ENCODE measurements at regions not wholly inside any gene's neighbourhood (a gene's known extent, or its start where the extent isn't known, plus 50 kb on each side); places are given as distances from the start of the nearest gene placed in this dataset.

DNA sequence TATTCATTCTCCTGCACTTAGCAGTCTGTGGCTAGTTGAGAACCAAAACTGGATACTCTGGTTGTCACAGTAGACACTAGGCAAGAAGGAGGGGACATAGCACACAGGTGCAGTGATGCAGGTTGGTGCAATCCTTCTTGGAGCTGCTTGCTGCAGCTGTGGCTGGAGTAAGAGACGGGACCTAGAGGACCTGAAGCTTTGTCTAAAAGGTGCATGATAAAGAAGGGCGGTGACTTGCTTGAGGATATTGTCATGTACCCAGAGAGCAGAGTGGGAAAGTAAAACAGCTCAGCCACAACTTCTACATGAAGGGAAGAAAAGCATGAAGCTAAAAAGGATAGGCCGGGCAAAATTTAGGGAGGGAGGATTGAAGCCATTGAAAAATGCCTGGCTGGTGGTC lies 304.1 kb upstream of the KIRREL3 start:
- H3K4me3 Mint-ChIP-seq, result no peak overlapping the region
- DNase-seq, result no peak
- intact Hi-C loops (cut with micrococcal nuclease), result no loop called here
- no peaks in the 10 kb centered on the region for H3K4me1 Mint-ChIP-seq
- no peak overlapping the region for H3K27ac Mint-ChIP-seq
- H3K27me3 Mint-ChIP-seq, result no peaks in the 10 kb centered on the region
- H3K9me3 Mint-ChIP-seq, result no peaks in the 10 kb centered on the region
- no peaks in the 10 kb centered on the region for H3K36me3 Mint-ChIP-seq (ENCODE audit: low read depth)

GRCh38 chr11:127288926-127289325 lies 288.4 kb upstream of the KIRREL3 start:
- Mint-ChIP-seq H3K4me1 (no peaks in the 10 kb centered on the region), H3K4me3 (no peak overlapping the region), H3K27ac (no peak overlapping the region), H3K9me3 (peaks cover 4% of the 10 kb centered on the region), H3K36me3 (ENCODE audit: low read depth) (no peaks in the 10 kb centered on the region), H3K27me3 (no peaks in the 10 kb centered on the region)
- intact Hi-C loops (cut with micrococcal nuclease), result no loop called here
- no peak for DNase-seq

- Mint-ChIP-seq H3K27ac (no peak overlapping the region), H3K4me1 (no peaks in the 10 kb centered on the region), H3K36me3 (ENCODE audit: low read depth) (no peaks in the 10 kb centered on the region), H3K27me3 (no peaks in the 10 kb centered on the region), H3K9me3 (no peaks in the 10 kb centered on the region), H3K4me3 (no peak overlapping the region)
- no peak for DNase-seq
- intact Hi-C loops (cut with micrococcal nuclease), result no loop called here
Observed at GRCh38 chr11:127281534-127281933, 281.0 kb upstream of the KIRREL3 start.

- Mint-ChIP-seq H3K4me1 (no peaks in the 10 kb centered on the region), H3K27ac (no peak overlapping the region), H3K4me3 (no peak overlapping the region)
Observed at GRCh38 chr11:127275774-127276173, 275.2 kb upstream of the KIRREL3 start.

GRCh38 chr11:127274328-127274676 lies 273.7 kb upstream of the KIRREL3 start:
- intact Hi-C loops (cut with micrococcal nuclease), result no loop called here
- Mint-ChIP-seq H3K9me3 (no peaks in the 10 kb centered on the region), H3K27ac (no peak overlapping the region), H3K27me3 (no peaks in the 10 kb centered on the region), H3K4me3 (no peak overlapping the region), H3K4me1 (no peaks in the 10 kb centered on the region), H3K36me3 (ENCODE audit: low read depth) (no peaks in the 10 kb centered on the region)
- no peak for DNase-seq

More at GRCh38 chr11:127275774-127276173, 275.2 kb upstream of the KIRREL3 start:
- no peak for DNase-seq
- no peaks in the 10 kb centered on the region for H3K9me3 Mint-ChIP-seq
- H3K36me3 Mint-ChIP-seq (ENCODE audit: low read depth), result no peaks in the 10 kb centered on the region
- intact Hi-C loops (cut with micrococcal nuclease), result no loop called here
- H3K27me3 Mint-ChIP-seq, result no peaks in the 10 kb centered on the region

GRCh38 chr11:127273593-127274327 lies 273.2 kb upstream of the KIRREL3 start:
- Mint-ChIP-seq H3K36me3 (ENCODE audit: low read depth) (no peaks in the 10 kb centered on the region), H3K9me3 (no peaks in the 10 kb centered on the region), H3K27me3 (no peaks in the 10 kb centered on the region), H3K27ac (no peak overlapping the region), H3K4me3 (no peak overlapping the region), H3K4me1 (no peaks in the 10 kb centered on the region)
- intact Hi-C loops (cut with micrococcal nuclease), result no loop called here
- DNase-seq, result no peak

GRCh38 chr11:127270851-127271250 lies 270.3 kb upstream of the KIRREL3 start:
- no peak overlapping the region for H3K27ac Mint-ChIP-seq
- intact Hi-C loops (cut with micrococcal nuclease), result no loop called here
- H3K4me3 Mint-ChIP-seq, result no peak overlapping the region
- no peaks in the 10 kb centered on the region for H3K9me3 Mint-ChIP-seq
- DNase-seq, result no peak
- no peaks in the 10 kb centered on the region for H3K27me3 Mint-ChIP-seq
- H3K36me3 Mint-ChIP-seq (ENCODE audit: low read depth), result no peaks in the 10 kb centered on the region
- no peaks in the 10 kb centered on the region for H3K4me1 Mint-ChIP-seq

DNA sequence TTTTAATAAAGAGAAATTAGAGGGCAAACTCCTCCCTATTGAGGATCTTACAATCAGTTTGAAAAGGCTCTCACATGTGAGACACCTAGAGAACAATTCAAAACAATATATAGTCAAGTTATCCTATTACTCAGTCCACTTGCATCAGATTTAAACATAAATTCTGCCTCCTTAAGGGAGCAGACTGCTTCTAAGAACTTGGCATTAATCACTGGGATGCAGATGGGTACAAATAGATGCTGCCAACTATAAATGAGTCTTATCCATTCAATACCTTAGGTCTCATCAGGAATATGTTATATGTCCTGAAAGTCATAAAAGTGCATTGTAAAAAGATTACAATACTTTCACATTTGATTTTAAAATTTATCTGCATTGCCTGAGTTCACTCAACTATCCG lies 269.3 kb upstream of the KIRREL3 start:
- Mint-ChIP-seq H3K4me1 (no peaks in the 10 kb centered on the region), H3K9me3 (no peaks in the 10 kb centered on the region), H3K27ac (no peak overlapping the region), H3K27me3 (no peaks in the 10 kb centered on the region), H3K36me3 (ENCODE audit: low read depth) (no peaks in the 10 kb centered on the region), H3K4me3 (no peak overlapping the region)
- intact Hi-C loops (cut with micrococcal nuclease), result no loop called here
- no peak for DNase-seq

DNA sequence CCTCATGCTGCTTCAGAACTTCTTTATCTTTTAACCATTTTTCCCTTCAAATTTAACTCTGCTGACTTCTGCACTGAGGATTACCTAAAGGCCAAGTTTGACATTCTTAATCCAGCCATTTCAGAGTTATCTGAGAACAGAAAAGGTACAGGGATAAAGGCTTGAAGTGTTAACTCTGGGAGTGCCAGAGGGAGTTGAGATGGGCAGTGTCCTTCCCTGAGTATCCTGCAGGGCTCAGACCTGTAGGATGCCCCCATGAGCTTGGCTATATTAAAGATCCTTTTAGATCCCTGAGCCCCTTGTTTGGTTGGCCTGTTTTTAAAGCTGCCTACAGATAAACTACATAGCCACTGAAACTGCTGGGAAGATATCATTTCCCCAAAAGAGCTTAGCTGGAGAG lies 268.4 kb upstream of the KIRREL3 start:
- Mint-ChIP-seq H3K27me3 (no peaks in the 10 kb centered on the region), H3K36me3 (ENCODE audit: low read depth) (no peaks in the 10 kb centered on the region), H3K9me3 (no peaks in the 10 kb centered on the region), H3K4me1 (no peaks in the 10 kb centered on the region), H3K27ac (no peak overlapping the region), H3K4me3 (no peak overlapping the region)
- intact Hi-C loops (cut with micrococcal nuclease), result no loop called here
- DNase-seq, result no peak

- no peaks in the 10 kb centered on the region for H3K4me1 Mint-ChIP-seq
- H3K9me3 Mint-ChIP-seq, result no peaks in the 10 kb centered on the region
- no peak overlapping the region for H3K4me3 Mint-ChIP-seq
- H3K27ac Mint-ChIP-seq, result no peak overlapping the region
- no peaks in the 10 kb centered on the region for H3K36me3 Mint-ChIP-seq (ENCODE audit: low read depth)
- DNase-seq, result no peak
- intact Hi-C loops (cut with micrococcal nuclease), result no loop called here
- H3K27me3 Mint-ChIP-seq, result no peaks in the 10 kb centered on the region
Observed at GRCh38 chr11:127268521-127268920, 268.0 kb upstream of the KIRREL3 start.

DNA sequence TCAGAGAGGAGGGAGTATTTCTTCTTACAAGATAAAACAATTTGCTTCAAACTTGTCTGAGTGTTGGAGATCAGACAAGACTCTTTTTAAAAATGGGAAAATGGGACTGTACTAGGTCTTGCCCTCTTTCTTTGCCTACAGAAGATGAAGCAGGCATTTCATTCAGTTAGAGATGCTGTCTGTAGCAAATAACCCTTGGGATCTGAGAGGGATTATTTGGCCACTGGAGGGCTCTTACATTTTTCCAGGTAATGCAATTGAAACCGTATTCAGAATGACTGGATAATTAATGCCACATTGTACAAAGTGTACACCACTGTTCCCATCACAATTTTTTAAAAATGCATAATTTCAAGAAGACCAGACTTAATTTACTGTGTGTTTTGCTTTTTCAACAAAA lies 258.5 kb upstream of the KIRREL3 start:
- Mint-ChIP-seq H3K27me3 (no peaks in the 10 kb centered on the region), H3K4me3 (no peak overlapping the region), H3K27ac (no peak overlapping the region), H3K36me3 (ENCODE audit: low read depth) (no peaks in the 10 kb centered on the region), H3K4me1 (no peaks in the 10 kb centered on the region), H3K9me3 (no peaks in the 10 kb centered on the region)
- no peak for DNase-seq
- intact Hi-C loops (cut with micrococcal nuclease), result no loop called here

DNA sequence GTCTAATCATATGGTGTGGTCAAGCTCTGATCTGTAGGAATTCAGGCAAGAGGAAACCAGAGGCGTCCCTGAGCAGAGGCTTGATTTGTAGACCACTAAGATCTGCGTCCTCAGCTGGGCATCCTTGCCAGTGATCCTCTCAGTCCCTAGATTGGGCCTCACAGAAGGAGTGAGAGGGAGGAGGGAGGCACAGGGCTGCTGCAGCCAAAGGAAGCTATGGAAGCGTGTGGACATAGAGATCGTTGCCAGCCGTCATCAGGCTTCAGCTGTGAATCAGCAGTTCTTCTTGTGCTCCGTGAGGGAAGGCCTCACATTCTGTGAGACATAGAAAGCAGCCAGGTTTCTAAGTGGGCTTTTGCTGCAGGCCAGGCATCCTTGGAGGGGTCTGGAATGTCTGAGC lies 254.6 kb upstream of the KIRREL3 start:
- Mint-ChIP-seq H3K36me3 (ENCODE audit: low read depth) (no peaks in the 10 kb centered on the region), H3K4me1 (no peaks in the 10 kb centered on the region), H3K27me3 (no peaks in the 10 kb centered on the region), H3K9me3 (no peaks in the 10 kb centered on the region), H3K27ac (no peak overlapping the region), H3K4me3 (no peak overlapping the region)
- intact Hi-C loops (cut with micrococcal nuclease), result no loop called here
- DNase-seq, result no peak

- DNase-seq, result no peak
- Mint-ChIP-seq H3K4me1 (no peaks in the 10 kb centered on the region), H3K27me3 (no peaks in the 10 kb centered on the region), H3K27ac (no peak overlapping the region), H3K4me3 (no peak overlapping the region), H3K36me3 (ENCODE audit: low read depth) (no peaks in the 10 kb centered on the region), H3K9me3 (no peaks in the 10 kb centered on the region)
- intact Hi-C loops (cut with micrococcal nuclease), result no loop called here
Observed at GRCh38 chr11:127252321-127252720, 251.8 kb upstream of the KIRREL3 start.

DNA sequence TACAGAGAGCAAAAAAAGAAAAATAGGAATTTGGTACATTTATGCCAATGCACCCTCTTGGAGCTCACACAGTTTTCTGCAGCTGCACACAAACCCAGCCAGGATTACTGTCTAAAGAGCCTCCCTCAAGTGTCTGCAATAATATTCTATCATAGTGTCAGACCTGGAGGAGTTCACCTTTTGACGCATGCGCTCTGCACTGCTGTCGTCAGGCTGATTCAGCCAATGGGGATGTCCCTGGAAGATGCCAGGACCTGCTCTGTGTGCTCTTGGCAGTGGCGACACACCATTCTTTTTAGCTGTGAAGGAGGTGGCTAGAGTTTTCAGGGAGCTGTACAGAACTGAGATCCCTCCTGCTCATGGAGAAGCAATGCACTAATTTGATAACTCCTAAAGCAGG lies 249.0 kb upstream of the KIRREL3 start:
- H3K36me3 Mint-ChIP-seq (ENCODE audit: low read depth), result no peaks in the 10 kb centered on the region
- H3K4me3 Mint-ChIP-seq, result no peak overlapping the region
- no peak overlapping the region for H3K27ac Mint-ChIP-seq
- no peaks in the 10 kb centered on the region for H3K4me1 Mint-ChIP-seq
- no peaks in the 10 kb centered on the region for H3K9me3 Mint-ChIP-seq
- no peak for DNase-seq
- no peaks in the 10 kb centered on the region for H3K27me3 Mint-ChIP-seq
- intact Hi-C loops (cut with micrococcal nuclease), result no loop called here

GRCh38 chr11:127248476-127248875 lies 247.9 kb upstream of the KIRREL3 start:
- no peaks in the 10 kb centered on the region for H3K36me3 Mint-ChIP-seq (ENCODE audit: low read depth)
- H3K4me3 Mint-ChIP-seq, result no peak overlapping the region
- no peak overlapping the region for H3K27ac Mint-ChIP-seq
- no peaks in the 10 kb centered on the region for H3K27me3 Mint-ChIP-seq
- intact Hi-C loops (cut with micrococcal nuclease), result no loop called here
- H3K4me1 Mint-ChIP-seq, result no peaks in the 10 kb centered on the region
- no peak for DNase-seq
- no peaks in the 10 kb centered on the region for H3K9me3 Mint-ChIP-seq

Data from activated CD4-positive, alpha-beta T cell treated with anti-CD3 and anti-CD28 coated beads, Interleukin-2, amount 10 ng/mL, durations not matched to agents 24 days and 14 days (primary cell).